ENCODE measurements at regions not wholly inside any gene's neighbourhood (a gene's known extent, or its start where the extent isn't known, plus 50 kb on each side); places are given as distances from the start of the nearest gene placed in this dataset.

DNA sequence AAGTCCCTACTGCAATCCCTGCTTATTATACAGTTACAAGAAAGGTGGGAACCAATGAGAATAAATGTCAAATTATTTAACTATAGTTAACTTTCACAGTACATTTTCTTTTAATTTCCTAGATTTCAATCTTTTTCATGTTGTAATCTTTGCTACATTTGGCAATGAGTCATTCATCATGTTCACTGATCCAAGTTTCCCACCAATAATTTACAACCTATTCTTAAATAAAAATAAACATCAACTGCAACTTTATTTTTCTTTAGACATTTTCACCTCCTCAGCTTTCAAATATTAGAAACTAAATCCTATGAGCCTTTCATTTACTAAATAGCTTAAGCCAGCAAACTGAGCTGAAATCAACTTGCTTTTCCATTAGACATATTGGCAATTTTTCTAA is 541.3 kb upstream of the BTBD3 start:
- no peak for DNase-seq
- TF ChIP-seq, protein P1, sequence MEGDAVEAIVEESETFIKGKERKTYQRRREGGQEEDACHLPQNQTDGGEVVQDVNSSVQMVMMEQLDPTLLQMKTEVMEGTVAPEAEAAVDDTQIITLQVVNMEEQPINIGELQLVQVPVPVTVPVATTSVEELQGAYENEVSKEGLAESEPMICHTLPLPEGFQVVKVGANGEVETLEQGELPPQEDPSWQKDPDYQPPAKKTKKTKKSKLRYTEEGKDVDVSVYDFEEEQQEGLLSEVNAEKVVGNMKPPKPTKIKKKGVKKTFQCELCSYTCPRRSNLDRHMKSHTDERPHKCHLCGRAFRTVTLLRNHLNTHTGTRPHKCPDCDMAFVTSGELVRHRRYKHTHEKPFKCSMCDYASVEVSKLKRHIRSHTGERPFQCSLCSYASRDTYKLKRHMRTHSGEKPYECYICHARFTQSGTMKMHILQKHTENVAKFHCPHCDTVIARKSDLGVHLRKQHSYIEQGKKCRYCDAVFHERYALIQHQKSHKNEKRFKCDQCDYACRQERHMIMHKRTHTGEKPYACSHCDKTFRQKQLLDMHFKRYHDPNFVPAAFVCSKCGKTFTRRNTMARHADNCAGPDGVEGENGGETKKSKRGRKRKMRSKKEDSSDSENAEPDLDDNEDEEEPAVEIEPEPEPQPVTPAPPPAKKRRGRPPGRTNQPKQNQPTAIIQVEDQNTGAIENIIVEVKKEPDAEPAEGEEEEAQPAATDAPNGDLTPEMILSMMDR (IDR thresholded peaks at IDR 0.05): no peak
- H3K4me1 ChIP-seq: peaks cover 0 to 30% (median 9%) of the 10 kb centered on the region in 4 donors
- H3K9me3 ChIP-seq: no peaks in the 10 kb centered on the region
- no peaks in the 10 kb centered on the region for H3K27me3 ChIP-seq
- no peak overlapping the region for H3K4me3 ChIP-seq
- H3K27ac ChIP-seq: no peak overlapping the region
- intact Hi-C loops (cut with DNase I; ENCODE audit: low total_unique reads): no loop called here
- H3K36me3 ChIP-seq: no peaks in the 10 kb centered on the region

DNA sequence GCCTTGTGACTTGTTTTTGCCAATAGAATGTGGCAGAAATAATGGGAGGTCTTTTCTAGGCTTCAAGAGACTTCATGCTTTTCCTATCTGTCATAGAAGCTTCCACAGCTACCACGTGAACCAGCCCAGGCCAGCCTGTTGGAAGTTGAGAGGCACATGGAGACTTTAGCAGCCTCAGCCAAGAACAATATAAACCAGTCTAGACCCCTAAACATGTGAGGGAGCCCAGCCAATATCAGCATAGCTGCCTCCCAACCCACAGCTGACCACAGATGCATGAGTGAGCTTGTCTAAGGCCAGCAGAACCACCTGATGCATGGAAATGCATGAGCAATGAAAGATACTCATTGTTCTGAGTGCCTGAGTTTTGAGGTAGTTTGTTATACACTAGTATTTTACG is 540.7 kb upstream of the BTBD3 start:
- no peaks in the 10 kb centered on the region for H3K36me3 ChIP-seq
- TF ChIP-seq, protein P1 (IDR thresholded peaks at IDR 0.05): no peak
- H3K9me3 ChIP-seq: peaks cover 0 to 1% (median 0%) of the 10 kb centered on the region in 3 donors
- intact Hi-C loops (cut with DNase I; ENCODE audit: low total_unique reads): no loop called here
- DNase-seq: no peak
- no peaks in the 10 kb centered on the region for H3K27me3 ChIP-seq
- peaks cover 0 to 24% (median 9%) of the 10 kb centered on the region in 4 donors for H3K4me1 ChIP-seq
- no peak overlapping the region for H3K4me3 ChIP-seq
- H3K27ac ChIP-seq: no peak overlapping the region

DNA sequence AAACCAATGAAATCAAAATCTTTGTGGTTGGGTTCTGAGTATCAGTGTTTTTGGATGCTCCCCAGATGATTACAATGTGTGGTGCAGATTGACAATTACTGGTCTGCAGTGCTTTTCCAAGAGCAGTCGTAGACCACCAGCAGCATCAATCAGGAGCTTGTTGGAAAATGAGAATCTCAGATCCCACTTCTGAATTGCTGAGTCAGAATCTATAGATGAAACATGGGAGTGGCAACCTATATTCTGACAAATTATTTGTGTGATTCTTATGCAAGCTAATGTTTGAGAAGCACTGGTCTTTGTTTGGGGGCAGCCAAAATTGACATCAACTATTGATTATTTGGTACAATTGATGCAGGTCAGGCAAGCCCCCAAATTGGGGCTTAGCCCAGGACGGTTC is 539.9 kb upstream of the BTBD3 start:
- peaks cover 0 to 5% (median 0%) of the 10 kb centered on the region in 3 donors for H3K9me3 ChIP-seq
- TF ChIP-seq, protein P1 (IDR thresholded peaks at IDR 0.05): no peak
- H3K27me3 ChIP-seq: no peaks in the 10 kb centered on the region
- no peaks in the 10 kb centered on the region for H3K36me3 ChIP-seq
- intact Hi-C loops (cut with DNase I; ENCODE audit: low total_unique reads): no loop called here
- DNase-seq: no peak
- H3K4me3 ChIP-seq: no peak overlapping the region
- H3K4me1 ChIP-seq: peaks cover 0 to 17% (median 7%) of the 10 kb centered on the region in 4 donors
- H3K27ac ChIP-seq: no peak overlapping the region

DNA sequence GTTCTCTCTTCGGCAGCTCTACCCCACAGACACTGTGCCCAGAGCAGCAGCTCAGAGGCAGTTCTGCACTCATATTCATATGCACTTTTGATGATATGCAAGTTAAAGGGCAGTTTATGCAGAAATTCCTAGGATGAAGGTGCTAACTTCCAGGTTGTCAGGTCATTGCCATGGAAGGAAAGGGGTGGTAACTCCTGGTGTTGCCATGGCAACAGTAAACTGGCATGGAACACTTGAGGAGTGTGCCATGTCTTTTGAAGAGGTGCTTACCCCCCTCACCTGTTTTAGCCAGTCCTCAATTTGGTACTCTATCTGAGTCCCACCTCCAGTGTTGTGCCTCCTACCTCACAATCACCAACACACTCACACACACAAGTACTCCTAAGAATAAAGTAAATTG is 539.4 kb upstream of the BTBD3 start:
- TF ChIP-seq, protein P1 (IDR thresholded peaks at IDR 0.05): no peak
- no peak overlapping the region for H3K4me3 ChIP-seq
- no peak overlapping the region for H3K27ac ChIP-seq
- peaks cover 0 to 12% (median 4%) of the 10 kb centered on the region in 4 donors for H3K4me1 ChIP-seq
- no peaks in the 10 kb centered on the region for H3K27me3 ChIP-seq
- peaks cover 0 to 5% (median 0%) of the 10 kb centered on the region in 3 donors for H3K9me3 ChIP-seq
- intact Hi-C loops (cut with DNase I; ENCODE audit: low total_unique reads): no loop called here
- H3K36me3 ChIP-seq: no peaks in the 10 kb centered on the region
- no peak for DNase-seq

DNA sequence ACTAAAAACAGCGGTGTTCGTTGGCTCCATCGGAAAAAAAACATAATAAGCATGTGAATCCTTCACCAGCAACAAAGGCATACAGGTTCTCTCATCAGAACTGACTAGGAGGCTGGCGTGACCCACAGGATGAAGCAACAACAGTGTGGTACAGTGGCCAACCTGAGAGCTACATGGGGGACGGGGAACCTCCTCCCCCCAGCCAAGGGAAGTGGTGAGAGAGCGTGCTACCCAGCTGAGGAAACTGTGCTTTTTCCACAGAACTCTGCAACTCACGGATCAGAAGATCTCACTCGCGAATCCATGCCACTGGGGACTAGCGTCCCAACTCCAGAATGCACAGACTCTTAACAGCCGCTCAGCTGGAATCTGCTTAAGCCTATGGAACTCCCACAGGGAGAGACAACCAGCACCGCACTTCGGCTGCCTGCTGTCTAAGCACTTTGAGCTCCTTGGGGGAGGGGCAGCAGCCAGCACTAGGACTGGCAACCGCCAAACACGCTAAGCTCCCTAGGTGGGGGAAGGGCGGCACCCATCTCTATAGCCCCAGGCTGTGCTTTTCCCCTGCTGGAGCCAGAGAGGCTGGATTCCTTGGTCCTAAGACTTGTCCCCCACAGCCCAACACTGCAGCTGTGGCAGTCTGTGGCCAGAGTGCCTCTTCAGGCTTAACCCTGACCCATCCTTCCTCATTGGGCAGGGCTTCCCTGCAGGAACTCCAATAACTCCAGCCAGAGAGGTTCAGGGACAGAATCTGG is 538.3 kb upstream of the BTBD3 start:
- no peak for DNase-seq
- TF ChIP-seq, protein P1 (IDR thresholded peaks at IDR 0.05): no peak
- intact Hi-C loops (cut with DNase I; ENCODE audit: low total_unique reads): no loop called here

More for the DNA sequence above, 538.3 kb upstream of the BTBD3 start:
- Histone ChIP-seq H3K36me3 (no peaks in the 10 kb centered on the region), H3K27ac (no peak overlapping the region), H3K4me1 (peaks cover 0 to 7% (median 0%) of the 10 kb centered on the region in 4 donors), H3K9me3 (peaks cover 0 to 5% (median 0%) of the 10 kb centered on the region in 3 donors), H3K4me3 (no peak overlapping the region), H3K27me3 (no peaks in the 10 kb centered on the region)

Data from tibial artery (tissue), 4 donors.